Right renal pelvis (tissue), 4 donors: ENCODE measurements at regions not wholly inside any gene's neighbourhood (a gene's known extent, or its start where the extent isn't known, plus 50 kb on each side); places are given as distances from the start of the nearest gene placed in this dataset.
"Not testable (repeated sequence)": the region's sequence is repeated elsewhere in the genome, so short reads cannot be mapped to it uniquely, and the experiment has no call there.

Experiments
- DNase-seq, 4 donors: peaks; one replicate each; pipeline ENCODE4 v3.0.0-alpha.2; 2013; ENCODE audit warnings: low read depth in 4 of 4, low spot score in 3 of 4, missing footprints in 1 of 4

DNA sequence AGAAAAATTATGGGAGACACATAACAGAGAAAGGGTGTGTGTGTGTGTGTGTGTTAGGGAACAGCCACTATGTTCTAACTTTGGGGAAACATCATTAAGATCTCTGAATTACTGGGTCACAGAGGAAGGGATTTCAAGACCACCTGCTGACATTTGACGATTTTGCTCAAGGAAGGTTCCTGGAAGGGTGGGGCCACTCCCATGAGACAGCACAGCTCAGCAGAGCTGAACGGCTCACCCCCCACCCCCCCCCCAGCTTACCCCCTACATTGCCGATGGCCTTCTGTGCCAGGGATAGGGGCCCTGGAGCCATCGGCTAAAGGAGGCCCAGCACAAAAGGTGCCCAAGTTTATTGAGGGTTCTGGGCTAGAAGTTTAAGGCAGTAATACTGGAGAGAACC is 122.4 kb downstream of the NPIPB11 start:
- DNase-seq, result not testable (repeated sequence)

DNA sequence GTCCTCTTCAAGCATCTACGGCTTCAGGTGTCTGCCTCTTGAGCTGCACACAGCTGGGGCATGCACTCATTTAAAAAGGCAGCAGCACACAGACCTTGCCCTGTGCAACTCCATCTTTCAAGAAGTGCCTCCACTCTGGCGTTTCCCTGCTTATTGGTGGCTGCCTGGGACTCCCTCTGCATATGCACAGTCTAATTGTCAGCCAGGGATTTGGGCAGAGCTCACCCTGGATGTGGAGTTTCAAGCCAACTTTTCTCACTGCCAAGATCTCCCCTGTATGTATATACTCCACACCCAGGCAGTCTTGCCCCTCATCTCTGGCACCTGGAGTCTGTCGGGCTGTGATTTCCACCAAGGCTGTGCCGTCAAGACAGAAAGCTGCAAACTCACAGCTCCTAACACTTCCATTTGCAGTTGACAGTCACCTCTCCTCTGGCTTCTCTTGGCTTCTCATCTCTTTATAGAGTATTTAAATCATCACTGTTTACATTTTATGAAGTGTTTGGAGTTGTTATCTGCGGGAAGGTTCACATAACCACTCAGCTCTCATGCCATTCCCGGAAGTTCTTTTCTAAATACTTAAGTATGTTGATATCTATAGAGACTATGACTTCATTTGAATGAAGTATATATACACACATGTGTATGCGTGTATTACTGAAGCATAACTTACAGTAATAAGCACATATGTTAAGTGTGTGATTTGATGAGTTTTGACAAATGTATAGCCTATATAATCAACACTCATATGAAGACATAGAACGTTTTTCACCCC is 128.2 kb downstream of the NPIPB11 start:
- DNase-seq, result not testable (repeated sequence)

GRCh38 chr16:29276446-29276845 is 130.1 kb downstream of the NPIPB11 start:
- not testable (repeated sequence) for DNase-seq

GRCh38 chr16:29274055-29275035 is 132.2 kb downstream of the NPIPB11 start:
- DNase-seq, result not testable (repeated sequence)

- not testable (repeated sequence) for DNase-seq
Measured at GRCh38 chr16:29273298-29274054, 133.0 kb downstream of the NPIPB11 start.

- DNase-seq, result not testable (repeated sequence)
Measured at GRCh38 chr16:29271721-29272675, 134.5 kb downstream of the NPIPB11 start.

DNA sequence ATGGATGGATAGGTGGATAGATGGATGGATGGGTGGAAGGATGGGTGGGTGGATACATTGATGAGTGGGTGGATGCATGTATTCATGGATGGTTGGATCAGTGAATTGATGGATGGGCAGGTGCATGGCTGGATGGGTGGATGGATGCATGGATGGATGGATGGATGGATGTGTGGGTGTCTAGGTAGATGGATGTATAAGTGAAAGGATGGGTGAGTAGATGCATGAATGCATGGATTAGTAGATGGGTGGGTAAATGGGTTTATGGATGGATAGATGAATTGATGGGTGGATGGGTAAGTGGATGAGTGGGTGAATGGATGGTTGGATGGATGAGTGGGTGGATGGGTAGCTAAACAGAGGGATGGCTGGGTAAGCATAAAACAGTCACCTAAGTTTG is 135.6 kb downstream of the NPIPB11 start:
- DNase-seq, result not testable (repeated sequence)

DNA sequence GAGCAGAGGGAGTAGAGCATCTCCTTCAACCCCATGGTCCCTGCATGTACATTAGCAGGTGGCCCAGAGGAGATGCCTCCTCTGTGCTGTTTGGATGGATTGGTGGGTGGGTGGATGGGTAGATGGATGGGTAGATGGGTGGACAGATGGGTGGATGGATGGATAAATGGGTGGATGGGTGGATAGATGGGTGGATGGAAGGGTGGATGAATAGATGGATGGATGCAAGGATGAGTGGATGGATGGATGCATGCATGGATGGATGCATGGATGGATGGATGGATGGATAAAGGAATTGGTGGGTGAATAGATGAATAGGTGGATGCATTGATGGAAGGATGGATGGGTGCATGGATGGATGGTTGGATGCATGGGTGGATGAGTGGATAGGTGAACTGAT is 136.5 kb downstream of the NPIPB11 start:
- not testable (repeated sequence) for DNase-seq

DNA sequence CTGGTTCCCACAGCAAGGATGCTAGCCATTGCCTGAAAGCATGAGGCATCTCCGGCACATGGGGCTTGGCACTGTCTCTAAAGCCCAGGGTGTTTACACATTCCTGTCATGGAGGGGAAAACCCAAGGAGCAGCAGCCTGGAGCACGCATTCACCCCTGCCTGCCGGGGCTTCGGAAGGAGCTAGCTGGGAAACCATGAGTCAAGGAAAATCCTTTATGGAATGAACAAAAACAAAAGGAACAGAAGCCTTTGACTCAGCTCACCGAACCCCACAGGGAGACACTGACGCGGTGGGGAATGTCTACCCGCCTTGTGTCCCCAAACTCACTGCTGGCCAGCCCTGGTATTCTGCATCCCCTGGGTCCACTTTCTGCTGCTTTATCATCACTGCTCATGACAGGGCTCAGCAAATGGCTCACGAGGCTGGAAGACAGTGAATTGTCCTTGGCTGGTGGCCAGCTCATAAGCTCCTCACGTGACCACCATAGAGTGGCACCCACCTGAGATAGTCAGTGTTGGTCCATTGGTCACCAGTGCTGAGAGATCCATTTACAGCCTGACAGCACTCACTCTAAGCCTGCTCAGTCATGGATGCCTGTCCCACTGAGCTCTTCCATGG is 137.2 kb downstream of the NPIPB11 start:
- DNase-seq, result not testable (repeated sequence)

- DNase-seq, result not testable (repeated sequence)
Measured at GRCh38 chr16:29268785-29269191, 137.7 kb downstream of the NPIPB11 start.

- not testable (repeated sequence) for DNase-seq
Measured at GRCh38 chr16:29268348-29268747, 138.2 kb downstream of the NPIPB11 start.

DNA sequence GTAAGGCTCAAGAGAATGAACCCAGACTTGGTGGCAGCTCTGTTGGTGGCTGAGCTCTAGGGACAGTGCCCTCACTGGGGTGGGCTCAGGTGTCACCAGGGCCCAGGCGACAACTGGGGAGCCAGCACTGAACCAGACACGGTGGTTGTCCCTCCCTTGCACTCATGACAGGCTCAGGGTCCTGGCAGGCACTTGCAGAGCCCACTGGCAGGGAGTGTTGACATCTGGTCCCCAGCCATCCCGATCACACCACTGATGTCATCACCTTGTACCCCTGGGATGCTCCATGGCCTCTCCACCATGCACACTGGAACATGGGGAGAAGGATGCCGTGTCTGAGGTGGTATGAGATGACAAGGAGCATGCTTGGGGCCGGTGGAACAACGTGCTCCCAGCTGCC is 138.6 kb downstream of the NPIPB11 start:
- not testable (repeated sequence) for DNase-seq

GRCh38 chr16:29267055-29267619 is 139.4 kb downstream of the NPIPB11 start:
- not testable (repeated sequence) for DNase-seq

GRCh38 chr16:29266612-29267011 is 139.9 kb downstream of the NPIPB11 start:
- DNase-seq, result not testable (repeated sequence)

- not testable (repeated sequence) for DNase-seq
Measured at GRCh38 chr16:29265255-29265853, 141.2 kb downstream of the NPIPB11 start.

GRCh38 chr16:29264080-29264837 is 142.3 kb downstream of the NPIPB11 start:
- not testable (repeated sequence) for DNase-seq

GRCh38 chr16:29262725-29263124 is 143.8 kb downstream of the NPIPB11 start:
- not testable (repeated sequence) for DNase-seq
